Spinal cord (tissue), 9 donors: ENCODE measurements at regions not wholly inside any gene's neighbourhood (a gene's known extent, or its start where the extent isn't known, plus 50 kb on each side); places are given as distances from the start of the nearest gene placed in this dataset.

Experiments used
- DNase-seq, 6 donors: peaks; one replicate each; pipeline versions ENCODE4 v3.0.0 to v3.0.0-alpha.2; 2013 to 2015; ENCODE audit warnings: low spot score in 6 of 6, low read depth in 4 of 6
- H3K27ac ChIP-seq: one replicate; pipeline ENCODE4 v1.5.1; 2013; ENCODE audit warnings: low read depth, low read length, control low read depth
- H3K27me3 ChIP-seq: one replicate; pipeline ENCODE4 v1.6.1; 2013; ENCODE audit warnings: low read length; ENCODE audit not compliant: control insufficient read depth, insufficient read depth
- H3K36me3 ChIP-seq: one replicate; pipeline ENCODE4 v1.6.1; 2013; ENCODE audit warnings: low read length; ENCODE audit not compliant: control insufficient read depth, insufficient read depth
- H3K4me1 ChIP-seq: one replicate; pipeline ENCODE4 v1.6.1; 2013; ENCODE audit warnings: low read length; ENCODE audit not compliant: control insufficient read depth, insufficient read depth
- H3K4me3 ChIP-seq: one replicate; pipeline ENCODE4 v1.5.1; 2013; ENCODE audit warnings: low read depth, low read length, control low read depth
- H3K9me3 ChIP-seq: one replicate; pipeline ENCODE4 v1.6.1; 2013; ENCODE audit warnings: low read length; ENCODE audit not compliant: control insufficient read depth, insufficient read depth
- whole genome bisulfite sequencing: methylation state at CpG from one replicate; pipeline ENCODE4 v1.1.5; 2013; ENCODE audit warnings: missing lambda C conversion rate; ENCODE audit not compliant: insufficient coverage; 5-methylcytosine and 5-hydroxymethylcytosine counted together
- donor health status: healthy.

DNA sequence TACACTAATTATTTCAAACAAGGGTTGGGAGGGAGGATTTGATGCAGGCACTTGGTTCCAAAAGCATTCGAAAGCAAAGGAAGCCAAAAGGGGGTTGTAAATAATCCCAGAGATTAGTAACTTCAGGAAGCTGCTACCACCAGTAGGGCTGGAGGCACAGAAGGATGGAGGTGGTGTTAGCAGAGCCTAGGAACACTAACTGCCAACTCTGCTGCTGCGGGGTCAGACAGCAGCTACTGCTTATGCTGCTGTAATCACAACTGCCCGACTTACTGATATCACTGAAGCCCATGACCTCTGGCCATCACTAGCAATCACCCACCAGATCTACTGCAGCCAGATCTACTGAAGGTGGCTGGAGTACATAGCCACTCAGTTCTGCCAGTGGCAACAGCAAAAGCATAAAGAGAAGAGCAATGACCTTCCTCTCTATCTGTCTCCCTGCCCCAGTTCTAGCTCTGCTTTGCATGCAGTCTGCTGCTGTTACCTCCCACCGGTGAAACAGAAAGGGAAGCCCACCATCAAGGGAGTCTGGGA is 408.5 kb downstream of the PLPP3 start:
- no peak overlapping the region for H3K4me3 ChIP-seq
- WGBS = 78% methylated on average over 4 of the region's 4 CpGs
- no peaks in the 10 kb centered on the region for H3K27me3 ChIP-seq
- no peak overlapping the region for H3K27ac ChIP-seq
- H3K36me3 ChIP-seq = no peaks in the 10 kb centered on the region
- DNase-seq = no peak
- no peaks in the 10 kb centered on the region for H3K4me1 ChIP-seq
- no peaks in the 10 kb centered on the region for H3K9me3 ChIP-seq

DNA sequence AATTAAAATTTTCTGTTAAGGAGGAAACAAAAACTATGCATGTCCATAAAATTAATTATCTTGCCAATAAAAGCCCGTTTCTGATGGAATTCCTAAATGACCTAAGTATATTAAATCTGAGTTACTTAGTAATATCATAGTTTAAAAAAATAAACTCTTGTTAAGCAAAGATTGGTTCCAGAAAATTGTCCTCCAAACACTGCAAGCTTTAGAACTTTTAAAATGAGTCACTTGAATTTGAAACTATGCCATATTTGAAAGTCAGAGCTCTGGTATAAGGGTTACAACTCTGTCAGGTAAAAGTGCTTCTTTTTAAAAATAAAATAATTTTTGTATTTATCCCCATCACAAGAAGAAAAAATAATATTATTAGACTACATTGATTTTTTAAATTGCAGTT is 409.5 kb downstream of the PLPP3 start:
- H3K9me3 ChIP-seq = no peaks in the 10 kb centered on the region
- no peak for DNase-seq
- no peak overlapping the region for H3K4me3 ChIP-seq
- H3K36me3 ChIP-seq = no peaks in the 10 kb centered on the region
- no CpG with 5 or more reads among the region's 1 CpG for WGBS
- no peaks in the 10 kb centered on the region for H3K27me3 ChIP-seq
- no peaks in the 10 kb centered on the region for H3K4me1 ChIP-seq
- no peak overlapping the region for H3K27ac ChIP-seq

DNA sequence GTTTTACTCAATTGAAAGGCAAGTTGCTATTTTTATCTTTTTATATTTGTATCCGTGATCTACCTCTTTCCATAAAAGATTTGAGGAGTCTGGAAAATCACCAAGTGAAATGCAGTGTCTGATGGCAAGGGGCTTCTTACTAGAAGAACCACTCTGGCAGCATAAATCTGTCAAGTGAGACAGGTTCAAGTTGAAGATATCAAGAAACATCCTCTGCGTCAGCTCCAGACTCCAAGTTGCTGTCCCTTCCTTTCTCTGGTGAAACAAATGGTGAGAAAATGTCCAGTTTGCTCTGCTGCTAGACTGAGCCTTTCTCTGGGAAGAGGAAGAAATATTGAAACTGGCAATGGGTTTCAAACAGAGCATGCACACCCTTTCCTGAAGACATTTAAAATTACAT is 411.2 kb downstream of the PLPP3 start:
- no peak for DNase-seq
- Histone ChIP-seq H3K9me3 (no peaks in the 10 kb centered on the region), H3K36me3 (no peaks in the 10 kb centered on the region), H3K27me3 (no peaks in the 10 kb centered on the region), H3K4me3 (no peak overlapping the region), H3K27ac (no peak overlapping the region), H3K4me1 (no peaks in the 10 kb centered on the region)
- WGBS = no CpG with 5 or more reads among the region's 2 CpGs

DNA sequence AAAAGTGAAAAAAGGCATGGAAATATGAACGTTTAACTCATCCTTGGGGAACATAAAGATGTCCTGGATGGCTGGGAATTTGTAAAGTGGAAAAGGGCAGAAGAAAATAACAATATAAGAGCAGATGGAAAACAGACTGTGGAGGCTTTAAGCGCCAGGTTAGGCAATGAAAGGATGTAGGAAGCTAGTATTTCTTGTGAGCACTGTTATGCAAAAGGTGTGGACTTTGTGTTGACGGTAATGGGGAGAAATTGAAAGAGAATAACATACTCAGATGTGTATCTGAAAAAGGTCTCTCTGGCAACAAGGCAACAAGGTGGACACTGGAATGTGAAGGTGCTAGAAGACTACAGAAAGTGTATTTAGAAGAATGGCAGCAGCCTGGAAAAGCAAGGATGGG is 411.8 kb downstream of the PLPP3 start:
- H3K9me3 ChIP-seq = no peaks in the 10 kb centered on the region
- H3K27me3 ChIP-seq = no peaks in the 10 kb centered on the region
- no peaks in the 10 kb centered on the region for H3K4me1 ChIP-seq
- no peak for DNase-seq
- H3K4me3 ChIP-seq = no peak overlapping the region
- WGBS = 77% methylated on average over 3 of the region's 3 CpGs
- no peaks in the 10 kb centered on the region for H3K36me3 ChIP-seq
- no peak overlapping the region for H3K27ac ChIP-seq

DNA sequence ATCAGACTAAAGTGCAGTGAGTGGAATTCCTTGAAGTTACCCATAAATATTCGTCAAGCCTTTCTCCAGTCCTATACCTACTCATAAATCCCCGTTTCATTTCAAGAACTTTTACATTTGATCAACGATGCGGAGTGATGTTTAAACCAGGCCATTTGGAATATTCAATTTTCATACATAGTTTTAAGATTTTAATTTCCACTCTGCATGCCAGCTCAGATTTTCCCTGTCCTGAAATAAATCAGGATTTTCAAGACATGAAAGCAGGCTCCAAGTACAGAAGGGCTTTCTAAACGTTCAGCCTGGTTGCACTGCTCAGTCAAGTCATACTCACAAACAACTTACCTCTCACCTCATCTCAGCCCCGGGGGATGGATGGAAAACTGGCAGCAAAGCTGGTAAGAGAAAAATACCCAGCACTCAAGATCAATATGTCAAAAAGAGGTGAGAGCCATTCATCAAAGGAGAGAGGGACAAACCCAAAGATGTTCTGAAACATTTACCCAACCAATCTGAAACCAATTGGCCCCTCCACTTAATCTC is 418.5 kb downstream of the PLPP3 start:
- peak in 1 of 6 donors; percentile 16 for DNase-seq
- WGBS = 100% methylated on average over 2 of the region's 6 CpGs
- H3K4me1 ChIP-seq = no peaks in the 10 kb centered on the region
- H3K27me3 ChIP-seq = no peaks in the 10 kb centered on the region
- H3K4me3 ChIP-seq = no peak overlapping the region
- H3K9me3 ChIP-seq = no peaks in the 10 kb centered on the region
- no peak overlapping the region for H3K27ac ChIP-seq
- H3K36me3 ChIP-seq = no peaks in the 10 kb centered on the region

DNA sequence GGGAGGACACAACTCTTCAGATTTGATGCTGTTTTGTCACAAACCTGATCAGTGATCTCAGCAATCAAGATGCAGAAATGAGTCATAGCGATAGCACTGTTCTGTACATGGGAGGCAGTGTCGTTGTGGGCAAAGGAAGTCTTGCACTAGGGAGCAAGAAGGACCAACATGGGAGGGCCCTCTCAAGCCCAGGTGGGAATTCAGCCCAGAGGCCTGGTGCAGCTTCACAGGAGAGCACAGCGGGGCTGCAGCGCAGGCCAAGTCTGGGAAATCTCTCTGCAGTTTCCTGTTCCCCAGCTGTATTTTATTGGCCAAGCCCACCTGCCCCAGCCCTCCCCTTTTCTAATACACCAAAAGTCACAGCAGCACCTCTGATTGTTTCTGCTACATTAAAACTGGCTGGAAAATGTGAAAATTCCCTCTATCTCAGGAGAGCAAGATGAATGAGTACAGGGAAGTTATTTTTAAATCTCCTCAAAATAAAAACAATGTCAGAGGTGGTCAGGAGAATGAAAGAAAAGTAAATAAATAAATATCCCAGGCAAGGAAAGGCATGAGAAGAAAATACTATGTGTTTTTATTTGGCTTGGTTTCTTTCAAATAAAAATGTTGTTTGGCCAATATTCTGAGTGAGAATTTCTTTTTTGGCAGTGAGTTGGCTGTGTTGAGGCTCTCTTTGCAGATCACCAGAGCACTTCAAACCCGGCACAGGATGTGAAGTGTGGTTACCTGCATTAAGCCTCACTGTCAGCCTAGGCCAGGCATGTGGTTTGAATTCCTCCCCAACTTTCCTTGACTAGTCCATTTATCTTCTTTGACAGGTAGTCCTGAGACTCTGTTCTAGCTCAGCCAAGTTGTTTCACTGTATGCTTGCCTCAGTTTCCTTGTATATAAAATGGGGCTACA is 422.1 kb downstream of the PLPP3 start:
- DNase-seq = no peak
- no peaks in the 10 kb centered on the region for H3K9me3 ChIP-seq
- no peaks in the 10 kb centered on the region for H3K36me3 ChIP-seq
- H3K4me3 ChIP-seq = no peak overlapping the region
- no peaks in the 10 kb centered on the region for H3K27me3 ChIP-seq
- H3K4me1 ChIP-seq = no peaks in the 10 kb centered on the region
- no peak overlapping the region for H3K27ac ChIP-seq
- 79% methylated on average over 5 of the region's 5 CpGs for WGBS

DNA sequence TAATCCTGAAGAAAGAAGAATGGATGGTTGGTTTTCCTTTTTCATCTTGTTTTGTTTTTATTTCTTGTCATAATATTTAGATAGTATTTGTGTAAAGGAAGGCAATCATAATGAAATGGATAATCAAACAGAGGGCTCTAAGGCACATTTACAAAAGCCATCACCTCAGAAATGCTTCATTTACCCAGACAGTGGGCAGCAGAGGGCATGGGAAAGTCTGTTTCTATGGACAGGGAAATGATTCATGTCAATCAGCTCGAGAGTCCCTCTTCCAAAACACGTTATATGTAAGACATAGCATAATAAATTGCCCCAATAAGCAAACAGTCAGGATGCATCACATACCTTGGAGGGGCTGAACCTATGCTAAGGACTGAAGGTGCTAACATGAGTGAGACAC is 426.1 kb downstream of the PLPP3 start:
- Histone ChIP-seq H3K36me3 (no peaks in the 10 kb centered on the region), H3K9me3 (no peaks in the 10 kb centered on the region), H3K4me1 (no peaks in the 10 kb centered on the region), H3K4me3 (no peak overlapping the region), H3K27ac (no peak overlapping the region), H3K27me3 (no peaks in the 10 kb centered on the region)
- WGBS = no CpG with 5 or more reads among the region's 2 CpGs
- no peak for DNase-seq

DNA sequence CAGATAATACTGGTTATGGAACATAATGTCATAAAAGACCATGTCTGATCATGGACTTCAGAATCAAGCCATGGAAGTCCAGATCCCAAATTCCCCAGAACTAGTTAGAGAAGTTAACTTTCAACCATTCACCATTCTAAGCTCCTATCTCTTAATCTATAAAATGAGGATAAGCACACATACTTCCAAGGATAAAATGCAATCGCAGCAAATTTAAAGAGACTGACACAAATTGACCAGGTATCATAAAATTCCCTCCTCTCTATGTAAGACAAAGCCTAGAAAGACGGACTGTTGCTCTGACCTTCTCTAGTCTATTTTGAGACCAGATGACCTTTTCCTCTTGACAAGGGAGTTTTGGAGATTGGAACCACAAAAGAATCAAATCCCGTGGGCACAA is 426.7 kb downstream of the PLPP3 start:
- DNase-seq = no peak
- H3K27me3 ChIP-seq = no peaks in the 10 kb centered on the region
- H3K4me3 ChIP-seq = no peak overlapping the region
- H3K9me3 ChIP-seq = no peaks in the 10 kb centered on the region
- no peaks in the 10 kb centered on the region for H3K4me1 ChIP-seq
- no peak overlapping the region for H3K27ac ChIP-seq
- WGBS = 100% methylated on average over 1 of the region's 3 CpGs
- H3K36me3 ChIP-seq = no peaks in the 10 kb centered on the region

DNA sequence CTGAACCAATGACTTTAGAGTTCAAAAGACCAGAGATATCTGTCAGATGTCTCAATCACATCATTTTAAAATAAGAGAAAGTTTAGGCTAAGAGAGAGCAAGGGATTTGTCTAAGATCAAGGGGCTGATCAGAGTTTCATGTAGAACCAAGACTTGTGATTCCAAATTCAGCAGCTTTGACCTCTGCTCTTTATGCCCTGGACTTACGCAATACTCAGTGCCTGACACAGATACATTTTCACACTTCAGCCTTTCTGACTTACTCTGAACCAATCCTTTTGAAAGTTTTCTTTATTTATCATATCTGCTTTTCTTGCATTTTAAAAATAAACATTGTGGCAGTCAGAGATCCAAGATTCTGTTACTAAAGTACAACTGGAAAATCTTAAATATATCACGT is 428.0 kb downstream of the PLPP3 start:
- WGBS = no CpG with 5 or more reads among the region's 2 CpGs
- Histone ChIP-seq H3K4me3 (no peak overlapping the region), H3K9me3 (no peaks in the 10 kb centered on the region), H3K36me3 (no peaks in the 10 kb centered on the region), H3K27me3 (no peaks in the 10 kb centered on the region), H3K27ac (no peak overlapping the region), H3K4me1 (no peaks in the 10 kb centered on the region)
- DNase-seq = no peak
